GM23248 (cell line): ENCODE measurements at regions not wholly inside any gene's neighbourhood (a gene's known extent, or its start where the extent isn't known, plus 50 kb on each side); places are given as distances from the start of the nearest gene placed in this dataset.

Source experiments
- DNase-seq: peaks from one replicate; pipeline ENCODE4 v3.0.0-alpha.2; 2015
- H2AFZ ChIP-seq: fragments of 200-600 bp; sonication (generic); 2 replicates; pipeline ENCODE4 v1.6.1; 2016; ENCODE audit warnings: antibody characterized with exemption
- H3F3A ChIP-seq: fragments of 200-600 bp; sonication (generic); 2 replicates; pipeline ENCODE4 v1.6.1; 2016; ENCODE audit warnings: mild to moderate bottlenecking, antibody characterized with exemption, mixed run types; ENCODE audit not compliant: insufficient read depth
- H3K27ac ChIP-seq: fragments of 200-600 bp; sonication (generic); 2 replicates; pipeline ENCODE4 v1.5.1; 2016; ENCODE audit warnings: mild to moderate bottlenecking
- H3K27me3 ChIP-seq: fragments of 200-600 bp; sonication (generic); replicated peaks from 2 replicates; pipeline ENCODE4 v1.6.1; 2016; ENCODE audit warnings: mild to moderate bottlenecking; ENCODE audit not compliant: insufficient read depth
- H3K36me3 ChIP-seq: fragments of 200-600 bp; sonication (generic); 2 replicates; pipeline ENCODE4 v1.6.1; 2016; ENCODE audit warnings: low read depth, mild to moderate bottlenecking
- H3K4me1 ChIP-seq: fragments of 200-600 bp; sonication (generic); 2 replicates; pipeline ENCODE4 v1.6.1; 2016; ENCODE audit warnings: mild to moderate bottlenecking; ENCODE audit not compliant: insufficient read depth
- H3K4me2 ChIP-seq: fragments of 200-600 bp; sonication (generic); one replicate; pipeline ENCODE4 v1.6.1; 2016; ENCODE audit warnings: mild to moderate bottlenecking; ENCODE audit not compliant: unreplicated experiment
- H3K4me3 ChIP-seq: fragments of 200-600 bp; sonication (generic); 2 replicates; pipeline ENCODE4 v1.5.1; 2016; ENCODE audit warnings: mild to moderate bottlenecking
- H3K79me2 ChIP-seq: fragments of 200-600 bp; sonication (generic); 2 replicates; pipeline ENCODE4 v1.6.1; 2016; ENCODE audit warnings: mild to moderate bottlenecking; ENCODE audit not compliant: insufficient read depth
- H3K9ac ChIP-seq: fragments of 200-600 bp; sonication (generic); 2 replicates; pipeline ENCODE4 v1.6.1; 2016; ENCODE audit warnings: mild to moderate bottlenecking
- H3K9me2 ChIP-seq: fragments of 200-600 bp; sonication (generic); 2 replicates; pipeline ENCODE4 v1.6.1; 2016; ENCODE audit warnings: mixed run types, mild to moderate bottlenecking, moderate library complexity; ENCODE audit not compliant: insufficient read depth
- H3K9me3 ChIP-seq: fragments of 200-600 bp; sonication (generic); one replicate; pipeline ENCODE4 v1.6.1; 2017; ENCODE audit warnings: low read depth
- H4K20me1 ChIP-seq: fragments of 200-600 bp; sonication (generic); 2 replicates; pipeline ENCODE4 v1.6.0; 2016; ENCODE audit not compliant: insufficient read depth
- EZH2 ChIP-seq: fragments of 200-600 bp; sonication (generic); IDR thresholded peaks from 2 replicates; pipeline ENCODE4 v1.6.1; 2018; ENCODE audit warnings: antibody characterized with exemption, mild to moderate bottlenecking; ENCODE audit not compliant: insufficient read depth, poor library complexity, severe bottlenecking
- EZH2phosphoT487 ChIP-seq: fragments of 200-600 bp; sonication (generic); IDR thresholded peaks from 2 replicates; pipeline ENCODE4 v1.6.1; 2018; ENCODE audit warnings: antibody characterized with exemption, moderate library complexity, mild to moderate bottlenecking, low read depth; ENCODE audit not compliant: insufficient read depth
- WGBS, 2 experiments: methylation state at CpG; one replicate each; pipeline ENCODE4 v1.1.6; 2015 to 2017; ENCODE audit warnings: low lambda C conversion rate in 2 of 2, low coverage in 1 of 2; ENCODE audit errors: missing lambda C conversion rate in 2 of 2; 5-methylcytosine and 5-hydroxymethylcytosine counted together
- in situ Hi-C: fragments of 300-500 bp; cut with MboI; formaldehyde crosslinking; loops from 2 replicates; pipeline ENCODE4 v1.15.0; 2020

- Histone ChIP-seq H3F3A (peaks cover 45% of the 10 kb centered on the region), H2AFZ (no peak overlapping the region), H3K9me3 (no peaks in the 10 kb centered on the region), H3K4me2 (peak overlapping the region; percentile 97), H3K4me1 (peaks cover 53% of the 10 kb centered on the region), H3K4me3 (peak overlapping the region; percentile 77), H3K27me3 (no peaks in the 10 kb centered on the region), H3K79me2 (peaks cover 96% of the 10 kb centered on the region), H3K9me2 (no peaks in the 10 kb centered on the region), H3K27ac (peak overlapping the region; percentile 99), H3K9ac (peak overlapping the region; percentile 91), H4K20me1 (no peaks in the 10 kb centered on the region), H3K36me3 (no peaks in the 10 kb centered on the region)
- DNase-seq = peak; percentile 85
- WGBS, 2 experiments = 0% methylated on average over 6 of the region's 6 CpGs
- in situ Hi-C loops = no loop called here
- TF ChIP-seq EZH2phosphoT487 (no peak), EZH2 (no peak)
Measured at GRCh38 chr22:46058091-46058420, 81.1 kb upstream of the WNT7B start.

DNA sequence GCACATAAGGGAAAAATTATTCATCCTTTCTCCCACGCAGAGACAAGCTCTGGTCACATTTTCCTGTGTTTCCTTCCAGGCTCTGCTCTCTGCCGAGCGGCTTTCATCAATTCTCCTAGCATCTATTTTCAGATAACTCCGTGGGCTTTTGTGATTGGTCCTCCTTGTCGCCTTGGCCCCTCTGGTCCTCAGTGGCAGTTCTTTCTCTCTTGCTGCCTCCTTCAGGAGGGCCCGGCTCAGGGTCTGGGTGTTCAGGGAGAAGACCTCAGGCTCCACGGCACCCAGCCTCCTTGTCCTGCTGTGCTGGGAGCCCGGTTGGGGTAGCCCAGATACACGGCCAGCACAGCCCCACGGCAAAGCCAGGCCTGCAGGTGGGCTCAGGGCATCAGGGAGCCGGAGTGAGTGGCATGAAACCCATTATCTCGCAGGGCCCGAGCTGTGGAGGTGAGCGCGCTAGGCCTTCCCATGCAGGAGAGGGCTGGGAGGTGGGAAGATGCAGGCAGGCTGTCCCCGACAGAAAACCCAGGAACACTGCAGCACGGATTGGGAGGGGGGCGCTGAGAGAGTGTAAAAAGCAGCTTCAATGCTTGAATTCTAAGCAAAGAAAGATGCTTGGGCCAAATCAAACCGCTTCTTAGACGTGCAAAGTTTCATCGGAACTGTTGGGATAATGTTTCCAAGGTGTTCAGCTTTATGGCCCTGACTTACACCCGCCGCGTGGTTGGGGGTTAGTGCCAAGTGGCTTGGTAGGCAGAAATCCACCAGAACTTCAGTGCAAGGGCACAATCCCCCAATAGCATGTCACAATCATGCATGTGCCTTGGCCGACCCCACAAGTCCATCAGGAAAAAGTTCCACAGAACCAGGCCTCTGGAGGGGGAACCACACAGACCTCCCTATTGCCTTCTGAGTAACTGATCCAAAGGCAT lies 81.9 kb upstream of the WNT7B start:
- no peaks in the 10 kb centered on the region for H3K9me2 ChIP-seq
- peak overlapping the region; percentile 99 for H3K27ac ChIP-seq
- peaks cover 98% of the 10 kb centered on the region for H3K79me2 ChIP-seq
- TF ChIP-seq EZH2 = no peak
- no peak for TF ChIP-seq EZH2phosphoT487
- no peaks in the 10 kb centered on the region for H4K20me1 ChIP-seq
- H3F3A ChIP-seq = peaks cover 45% of the 10 kb centered on the region
- H3K4me3 ChIP-seq = peak overlapping the region; percentile 77
- no peaks in the 10 kb centered on the region for H3K9me3 ChIP-seq
- DNase-seq = peak; percentile 74
- peak overlapping the region; percentile 91 for H3K9ac ChIP-seq
- 0 out of 2 replicates have a peak overlapping the region, but pooled peaks have one; percentile 15 for H2AFZ ChIP-seq
- H3K4me1 ChIP-seq = peaks cover 61% of the 10 kb centered on the region
- in situ Hi-C loops = no loop called here
- WGBS, 2 experiments = 10 to 14% methylated on average over 24 to 25 of the region's 25 CpGs
- no peaks in the 10 kb centered on the region for H3K27me3 ChIP-seq
- H3K36me3 ChIP-seq = no peaks in the 10 kb centered on the region
- peak overlapping the region; percentile 97 for H3K4me2 ChIP-seq

GRCh38 chr22:46060292-46061123 lies 83.5 kb upstream of the WNT7B start:
- no peaks in the 10 kb centered on the region for H3K9me2 ChIP-seq
- peaks cover 63% of the 10 kb centered on the region for H3K4me1 ChIP-seq
- no peaks in the 10 kb centered on the region for H3K36me3 ChIP-seq
- peak overlapping the region; percentile 1; the same call in 1 of the 2 replicates for H3K9ac ChIP-seq
- no peaks in the 10 kb centered on the region for H3K27me3 ChIP-seq
- in situ Hi-C loops = no loop called here
- DNase-seq = peak; percentile 24
- H3K9me3 ChIP-seq = no peaks in the 10 kb centered on the region
- H4K20me1 ChIP-seq = no peaks in the 10 kb centered on the region
- 92 to 93% methylated on average over 14 of the region's 14 CpGs for WGBS, 2 experiments
- peaks cover 100% of the 10 kb centered on the region for H3K79me2 ChIP-seq
- no peak overlapping the region for H3K4me2 ChIP-seq
- no peak overlapping the region for H2AFZ ChIP-seq
- no peak for TF ChIP-seq EZH2phosphoT487
- no peak for TF ChIP-seq EZH2
- H3K4me3 ChIP-seq = no peak overlapping the region
- H3F3A ChIP-seq = peaks cover 34% of the 10 kb centered on the region
- H3K27ac ChIP-seq = peak overlapping the region; percentile 99; the same call in 1 of the 2 replicates

DNA sequence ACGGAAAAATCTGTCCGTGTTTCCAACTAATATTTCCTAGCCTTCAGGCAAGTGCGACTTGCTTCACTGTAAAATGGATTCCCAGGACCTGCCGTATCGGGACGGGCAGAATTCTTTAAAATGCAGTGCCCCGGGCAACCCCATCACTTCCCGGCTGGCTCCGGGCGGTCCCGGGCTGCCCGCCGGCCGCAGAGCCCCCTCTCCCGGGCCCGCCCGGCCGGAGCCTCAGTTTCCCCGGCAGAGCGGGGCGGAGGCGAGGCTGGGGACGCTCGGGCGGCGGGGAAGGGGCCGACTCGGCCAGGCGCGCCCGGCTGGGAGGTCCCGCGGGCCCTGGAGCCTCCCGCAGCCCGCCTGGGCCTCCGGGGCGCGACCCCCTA lies 84.2 kb upstream of the WNT7B start:
- WGBS, 2 experiments = 87 to 99% methylated on average over 16 to 38 of the region's 38 CpGs
- Histone ChIP-seq H4K20me1 (no peaks in the 10 kb centered on the region), H3K9ac (no peak overlapping the region), H3K9me3 (no peaks in the 10 kb centered on the region), H3K4me2 (no peak overlapping the region), H2AFZ (no peak overlapping the region), H3K36me3 (no peaks in the 10 kb centered on the region), H3K4me1 (peaks cover 64% of the 10 kb centered on the region), H3F3A (peaks cover 30% of the 10 kb centered on the region), H3K4me3 (no peak overlapping the region), H3K9me2 (no peaks in the 10 kb centered on the region), H3K79me2 (peaks cover 100% of the 10 kb centered on the region), H3K27me3 (no peaks in the 10 kb centered on the region), H3K27ac (no peak overlapping the region)
- no peak for DNase-seq
- TF ChIP-seq EZH2 (no peak), EZH2phosphoT487 (no peak)
- in situ Hi-C loops = no loop called here
